ENCODE measurements at regions not wholly inside any gene's neighbourhood (a gene's known extent, or its start where the extent isn't known, plus 50 kb on each side); places are given as distances from the start of the nearest gene placed in this dataset.

DNA sequence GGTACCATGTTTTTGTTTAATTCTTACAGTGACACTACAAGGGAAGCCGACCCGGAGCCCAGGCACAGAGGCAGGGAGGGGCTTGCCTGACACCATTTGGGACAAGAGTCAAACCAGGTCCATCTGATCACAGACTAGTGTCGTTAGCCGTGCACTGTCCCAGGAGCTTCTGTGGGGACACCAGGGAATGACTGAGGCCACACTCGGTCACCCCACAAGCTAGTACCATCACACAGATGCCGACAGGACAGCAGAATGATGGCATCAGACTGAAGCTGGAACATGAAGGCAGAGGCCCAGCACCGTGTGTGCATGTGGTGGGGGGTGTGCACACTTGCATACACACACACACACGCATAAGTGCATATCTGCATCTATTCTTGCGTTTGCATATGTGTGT lies 61.5 kb upstream of the NECTIN1 start:
- H3K27me3 Mint-ChIP-seq: peaks cover 18% of the 10 kb centered on the region
- no peak overlapping the region for H3K4me3 Mint-ChIP-seq
- intact Hi-C loops (cut with micrococcal nuclease): no loop called here
- H3K27ac Mint-ChIP-seq: no peak overlapping the region
- no peaks in the 10 kb centered on the region for H3K9me3 Mint-ChIP-seq
- H3K36me3 Mint-ChIP-seq (ENCODE audit: low read depth): no peaks in the 10 kb centered on the region
- no peaks in the 10 kb centered on the region for H3K4me1 Mint-ChIP-seq (ENCODE audit: low read depth)

- H3K27ac Mint-ChIP-seq: no peak overlapping the region
- peaks cover 18% of the 10 kb centered on the region for H3K27me3 Mint-ChIP-seq
- H3K4me3 Mint-ChIP-seq: no peak overlapping the region
- H3K4me1 Mint-ChIP-seq (ENCODE audit: low read depth): no peaks in the 10 kb centered on the region
- no peaks in the 10 kb centered on the region for H3K9me3 Mint-ChIP-seq
- intact Hi-C loops (cut with micrococcal nuclease): no loop called here
- H3K36me3 Mint-ChIP-seq (ENCODE audit: low read depth): no peaks in the 10 kb centered on the region
Measured at GRCh38 chr11:119789766-119790407, 60.9 kb upstream of the NECTIN1 start.

DNA sequence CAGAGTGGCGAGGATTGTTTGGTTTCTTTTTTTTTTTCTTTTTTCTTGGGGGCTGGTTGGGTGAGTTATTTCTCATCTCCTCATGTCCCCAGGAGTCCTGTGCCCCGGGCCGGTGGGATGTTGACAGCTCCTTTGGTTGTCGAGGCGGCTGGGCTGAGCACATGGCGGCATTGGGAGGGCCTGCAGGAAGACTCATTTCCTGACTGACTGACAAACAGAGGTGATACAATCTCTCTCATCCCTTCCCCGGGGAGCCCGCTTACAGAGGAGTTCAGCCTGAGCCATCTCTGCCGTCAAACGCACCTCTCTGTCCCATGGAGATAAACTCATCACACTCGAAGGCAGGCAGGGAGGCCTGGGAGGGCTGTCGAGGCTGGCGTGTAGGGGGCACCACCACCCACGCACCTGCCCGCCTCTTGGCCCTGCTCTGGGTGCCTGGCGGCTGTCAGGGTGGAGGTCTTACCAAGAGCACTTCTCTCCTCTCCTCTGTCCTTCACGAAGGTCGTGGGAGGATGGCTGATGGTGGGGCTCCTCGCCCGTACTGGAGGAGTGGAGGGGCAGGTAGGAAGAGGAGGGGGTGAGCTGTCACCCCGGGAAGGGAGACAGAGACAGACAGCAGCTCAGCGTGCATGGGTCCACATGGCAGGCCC lies 60.0 kb upstream of the NECTIN1 start:
- intact Hi-C loops (cut with micrococcal nuclease): no loop called here
- no peaks in the 10 kb centered on the region for H3K4me1 Mint-ChIP-seq (ENCODE audit: low read depth)
- peaks cover 3% of the 10 kb centered on the region for H3K9me3 Mint-ChIP-seq
- H3K27ac Mint-ChIP-seq: no peak overlapping the region
- H3K27me3 Mint-ChIP-seq: peaks cover 18% of the 10 kb centered on the region
- no peak overlapping the region for H3K4me3 Mint-ChIP-seq
- no peaks in the 10 kb centered on the region for H3K36me3 Mint-ChIP-seq (ENCODE audit: low read depth)

GRCh38 chr11:119788096-119788883 lies 59.3 kb upstream of the NECTIN1 start:
- intact Hi-C loops (cut with micrococcal nuclease): no loop called here
- H3K4me1 Mint-ChIP-seq (ENCODE audit: low read depth): no peaks in the 10 kb centered on the region

GRCh38 chr11:119787074-119787461 lies 58.1 kb upstream of the NECTIN1 start:
- H3K27me3 Mint-ChIP-seq: peaks cover 18% of the 10 kb centered on the region
- H3K9me3 Mint-ChIP-seq: peaks cover 8% of the 10 kb centered on the region
- H3K4me1 Mint-ChIP-seq (ENCODE audit: low read depth): no peaks in the 10 kb centered on the region
- no peak overlapping the region for H3K27ac Mint-ChIP-seq
- intact Hi-C loops (cut with micrococcal nuclease): no loop called here
- H3K4me3 Mint-ChIP-seq: no peak overlapping the region
- no peaks in the 10 kb centered on the region for H3K36me3 Mint-ChIP-seq (ENCODE audit: low read depth)

More at GRCh38 chr11:119788096-119788883, 59.3 kb upstream of the NECTIN1 start:
- H3K4me3 Mint-ChIP-seq: no peak overlapping the region
- no peak overlapping the region for H3K27ac Mint-ChIP-seq
- no peaks in the 10 kb centered on the region for H3K36me3 Mint-ChIP-seq (ENCODE audit: low read depth)
- H3K9me3 Mint-ChIP-seq: peaks cover 8% of the 10 kb centered on the region
- peaks cover 15% of the 10 kb centered on the region for H3K27me3 Mint-ChIP-seq

GRCh38 chr11:119786431-119787073 lies 57.6 kb upstream of the NECTIN1 start:
- Mint-ChIP-seq H3K27me3 (peaks cover 22% of the 10 kb centered on the region), H3K4me3 (no peak overlapping the region)
- intact Hi-C loops (cut with micrococcal nuclease): no loop called here

DNA sequence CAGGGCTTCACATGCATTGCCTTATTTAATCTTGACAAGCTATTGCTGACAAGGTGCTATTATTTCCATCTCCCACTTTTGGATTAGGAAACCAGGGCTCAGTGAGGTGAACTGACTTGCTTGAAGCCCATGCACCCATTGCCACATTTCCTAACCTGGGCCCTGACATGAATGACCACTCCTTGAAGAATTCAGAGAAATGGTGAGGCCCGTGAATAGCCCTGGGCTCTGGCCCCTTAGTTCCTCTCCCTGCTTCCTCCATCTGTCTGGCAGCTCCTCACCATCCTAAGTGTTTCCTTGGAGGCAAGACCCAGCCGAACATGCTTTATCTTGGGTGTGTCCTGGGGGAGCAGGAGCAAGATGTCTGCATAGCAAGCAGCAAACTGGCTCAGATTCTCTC lies 56.1 kb upstream of the NECTIN1 start:
- intact Hi-C loops (cut with micrococcal nuclease): no loop called here
- peaks cover 8% of the 10 kb centered on the region for H3K9me3 Mint-ChIP-seq
- H3K27ac Mint-ChIP-seq: no peak overlapping the region
- H3K4me3 Mint-ChIP-seq: no peak overlapping the region
- no peaks in the 10 kb centered on the region for H3K4me1 Mint-ChIP-seq (ENCODE audit: low read depth)
- H3K36me3 Mint-ChIP-seq (ENCODE audit: low read depth): no peaks in the 10 kb centered on the region
- peaks cover 21% of the 10 kb centered on the region for H3K27me3 Mint-ChIP-seq

More at GRCh38 chr11:119786431-119787073, 57.6 kb upstream of the NECTIN1 start:
- Mint-ChIP-seq H3K9me3 (peaks cover 8% of the 10 kb centered on the region), H3K4me1 (ENCODE audit: low read depth) (no peaks in the 10 kb centered on the region), H3K36me3 (ENCODE audit: low read depth) (no peaks in the 10 kb centered on the region), H3K27ac (no peak overlapping the region)

GRCh38 chr11:119784421-119784820 lies 55.4 kb upstream of the NECTIN1 start:
- H3K36me3 Mint-ChIP-seq (ENCODE audit: low read depth): no peaks in the 10 kb centered on the region

GRCh38 chr11:119783466-119784400 lies 54.7 kb upstream of the NECTIN1 start:
- no peaks in the 10 kb centered on the region for H3K4me1 Mint-ChIP-seq (ENCODE audit: low read depth)
- peaks cover 8% of the 10 kb centered on the region for H3K9me3 Mint-ChIP-seq
- peaks cover 27% of the 10 kb centered on the region for H3K27me3 Mint-ChIP-seq
- no peak overlapping the region for H3K27ac Mint-ChIP-seq
- no peak overlapping the region for H3K4me3 Mint-ChIP-seq
- intact Hi-C loops (cut with micrococcal nuclease): no loop called here
- no peaks in the 10 kb centered on the region for H3K36me3 Mint-ChIP-seq (ENCODE audit: low read depth)

More at GRCh38 chr11:119784421-119784820, 55.4 kb upstream of the NECTIN1 start:
- no peaks in the 10 kb centered on the region for H3K4me1 Mint-ChIP-seq (ENCODE audit: low read depth)
- intact Hi-C loops (cut with micrococcal nuclease): no loop called here
- H3K27me3 Mint-ChIP-seq: peaks cover 26% of the 10 kb centered on the region
- no peak overlapping the region for H3K4me3 Mint-ChIP-seq
- peaks cover 8% of the 10 kb centered on the region for H3K9me3 Mint-ChIP-seq
- no peak overlapping the region for H3K27ac Mint-ChIP-seq

DNA sequence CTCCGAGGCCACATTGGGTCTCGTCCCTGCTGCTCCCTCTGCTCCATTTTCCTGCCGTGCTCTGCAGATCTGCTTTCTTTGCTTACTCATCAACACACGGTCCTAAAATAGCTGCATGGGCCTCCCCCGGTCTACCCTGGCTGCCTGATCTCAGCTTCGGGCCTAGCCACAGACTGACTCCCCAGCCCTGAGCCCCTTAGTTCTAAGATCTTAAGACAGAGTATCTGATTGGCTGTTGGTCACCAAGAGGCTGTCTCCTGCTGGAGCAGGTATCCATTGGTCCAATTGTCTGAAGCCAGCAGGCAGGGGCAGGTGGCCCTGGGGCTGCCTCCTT lies 53.7 kb upstream of the NECTIN1 start:
- peaks cover 23% of the 10 kb centered on the region for H3K27me3 Mint-ChIP-seq
- H3K36me3 Mint-ChIP-seq (ENCODE audit: low read depth): no peaks in the 10 kb centered on the region
- H3K4me1 Mint-ChIP-seq (ENCODE audit: low read depth): no peaks in the 10 kb centered on the region
- no peak overlapping the region for H3K4me3 Mint-ChIP-seq
- H3K27ac Mint-ChIP-seq: no peak overlapping the region
- peaks cover 8% of the 10 kb centered on the region for H3K9me3 Mint-ChIP-seq
- intact Hi-C loops (cut with micrococcal nuclease): no loop called here

DNA sequence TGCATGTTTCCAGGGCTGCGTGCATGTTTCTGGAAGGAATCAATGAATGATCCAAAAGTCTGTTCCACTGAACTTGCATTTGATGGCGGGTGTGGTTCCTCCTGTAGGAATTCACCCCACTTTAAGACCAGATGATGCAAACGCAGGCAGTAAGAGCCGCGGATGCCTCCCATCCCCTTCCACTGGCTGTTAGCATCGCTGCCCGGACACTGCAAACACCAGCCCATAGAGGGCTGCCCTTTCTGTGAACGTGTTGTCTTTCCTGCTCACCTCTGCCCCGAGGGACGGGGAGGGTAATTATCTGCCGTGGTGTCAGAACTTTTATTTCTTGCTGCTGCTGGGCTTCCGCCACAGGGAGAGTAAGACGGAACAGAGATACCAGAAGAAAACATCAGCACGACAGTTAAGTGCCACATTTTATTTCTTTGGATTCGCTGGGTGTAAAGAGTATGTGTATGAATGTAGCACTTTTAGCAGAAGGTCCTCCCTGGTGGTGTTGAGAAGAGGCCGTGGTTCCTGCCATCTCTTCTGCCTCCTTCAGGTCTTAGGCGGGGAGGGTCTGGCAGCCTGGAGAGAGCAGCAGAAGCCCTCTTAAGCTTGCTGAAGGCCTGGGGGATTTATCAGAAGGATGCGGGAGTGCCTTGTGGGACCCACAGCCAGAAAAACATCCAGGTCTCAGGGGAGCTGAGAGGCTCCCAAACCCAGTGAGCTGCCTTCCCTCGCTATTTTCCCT lies 53.2 kb upstream of the NECTIN1 start:
- Mint-ChIP-seq H3K4me3 (no peak overlapping the region), H3K36me3 (ENCODE audit: low read depth) (no peaks in the 10 kb centered on the region), H3K9me3 (peaks cover 8% of the 10 kb centered on the region), H3K4me1 (ENCODE audit: low read depth) (no peaks in the 10 kb centered on the region), H3K27me3 (peaks cover 24% of the 10 kb centered on the region), H3K27ac (no peak overlapping the region)
- intact Hi-C loops (cut with micrococcal nuclease): no loop called here

DNA sequence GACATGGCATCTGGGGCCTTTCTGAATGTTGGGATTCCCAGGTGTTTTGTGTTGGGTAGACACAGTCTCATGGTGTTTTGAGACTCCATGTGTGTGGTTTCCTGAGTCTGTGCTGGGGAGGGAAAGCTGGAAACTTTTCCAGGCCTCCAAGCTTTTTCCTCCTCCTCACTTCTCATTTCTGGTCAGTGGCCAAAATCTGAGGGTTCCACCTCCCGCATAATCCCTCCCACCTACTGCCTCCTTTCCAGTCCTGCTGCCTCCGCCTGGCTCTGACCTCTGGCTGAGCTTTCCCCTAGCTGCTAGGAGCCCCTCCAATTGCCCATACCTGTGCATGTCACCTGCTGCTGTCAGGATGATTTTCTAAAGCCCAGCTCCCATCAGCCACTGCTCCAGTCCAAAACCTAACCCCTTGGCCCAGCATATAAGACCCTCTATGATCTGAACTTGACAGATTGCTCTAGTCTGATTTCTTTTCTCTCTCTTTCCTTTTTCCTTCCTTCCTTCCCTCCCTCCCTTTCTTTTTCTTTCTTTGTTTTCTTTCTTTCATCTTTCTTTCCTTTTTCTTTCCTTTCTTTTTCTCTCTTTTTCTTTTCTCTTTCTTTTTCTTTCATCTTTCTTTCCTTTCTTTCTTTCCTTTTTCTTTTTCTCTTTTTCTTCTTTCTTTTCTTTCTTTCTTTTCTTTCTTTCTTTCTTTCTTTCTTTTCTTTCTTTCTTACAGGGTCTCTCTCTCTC lies 51.4 kb upstream of the NECTIN1 start:
- Mint-ChIP-seq H3K27me3 (peaks cover 20% of the 10 kb centered on the region), H3K4me3 (no peak overlapping the region), H3K36me3 (ENCODE audit: low read depth) (no peaks in the 10 kb centered on the region), H3K27ac (no peak overlapping the region), H3K9me3 (peaks cover 8% of the 10 kb centered on the region), H3K4me1 (ENCODE audit: low read depth) (no peaks in the 10 kb centered on the region)
- intact Hi-C loops (cut with micrococcal nuclease): no loop called here
